GM23338 (cell line): ENCODE measurements at regions not wholly inside any gene's neighbourhood (a gene's known extent, or its start where the extent isn't known, plus 50 kb on each side); places are given as distances from the start of the nearest gene placed in this dataset.
A peak's percentile ranks its signal among the peaks of the same experiment; 100 is the strongest.

Experiments
- ATAC-seq: fragments of 200-7000 bp; cut with Tn5 transposase; 3 replicates; pipeline ENCODE4 v1.9.1; 2020
- DNase-seq: peaks from one replicate; pipeline ENCODE4 v3.0.0-alpha.2; 2015; ENCODE audit warnings: low spot score
- H2AFZ ChIP-seq: fragments of 200-600 bp; sonication (generic); 2 replicates; pipeline ENCODE4 v1.8.0; 2016; ENCODE audit warnings: antibody characterized with exemption, mild to moderate bottlenecking, moderate library complexity
- H3F3A ChIP-seq: fragments of 200-600 bp; sonication (generic); replicated peaks from 2 replicates; pipeline ENCODE4 v1.8.0; 2017; ENCODE audit warnings: antibody characterized with exemption, mixed run types, low read depth
- H3K27ac ChIP-seq: fragments of 200-600 bp; sonication (generic); 2 replicates; pipeline ENCODE4 v1.6.1; 2016; ENCODE audit warnings: low read depth
- H3K27me3 ChIP-seq: fragments of 200-600 bp; sonication (generic); 2 replicates; pipeline ENCODE4 v1.8.0; 2016; ENCODE audit warnings: mild to moderate bottlenecking, mixed run types, moderate library complexity; ENCODE audit not compliant: insufficient read depth
- H3K36me3 ChIP-seq: fragments of 200-600 bp; sonication (generic); 2 replicates; pipeline ENCODE4 v1.8.0; 2016; ENCODE audit warnings: mild to moderate bottlenecking; ENCODE audit not compliant: insufficient read depth
- H3K4me1 ChIP-seq: fragments of 200-600 bp; sonication (generic); 2 replicates; pipeline ENCODE4 v1.8.0; 2016; ENCODE audit warnings: mild to moderate bottlenecking, moderate library complexity; ENCODE audit not compliant: insufficient read depth
- H3K4me2 ChIP-seq: fragments of 200-600 bp; sonication (generic); 2 replicates; pipeline ENCODE4 v1.7.1; 2017; ENCODE audit warnings: mixed run types
- H3K4me3 ChIP-seq: fragments of 200-600 bp; sonication (generic); 2 replicates; pipeline ENCODE4 v1.6.1; 2016; ENCODE audit warnings: mixed run types
- H3K79me2 ChIP-seq: fragments of 200-600 bp; sonication (generic); replicated peaks from 2 replicates; pipeline ENCODE4 v1.8.0; 2017; ENCODE audit warnings: mild to moderate bottlenecking; ENCODE audit not compliant: insufficient read depth
- H3K9me2 ChIP-seq: fragments of 200-600 bp; sonication (generic); 2 replicates; pipeline ENCODE4 v1.8.0; 2017; ENCODE audit not compliant: insufficient read depth
- H4K20me1 ChIP-seq: fragments of 200-600 bp; sonication (generic); replicated peaks from 2 replicates; pipeline ENCODE4 v1.8.0; 2017; ENCODE audit warnings: mild to moderate bottlenecking; ENCODE audit not compliant: insufficient read depth
- H3K27ac Mint-ChIP-seq: 2 replicates; pipeline ENCODE4 v1.8.0; 2020; ENCODE audit warnings: inconsistent platforms, mild to moderate bottlenecking, moderate library complexity, mixed read lengths
- H3K27me3 Mint-ChIP-seq: 3 replicates; pipeline ENCODE4 v1.8.0; 2022; ENCODE audit warnings: low read depth, mild to moderate bottlenecking, moderate library complexity, mixed read lengths, inconsistent platforms; ENCODE audit not compliant: insufficient read depth, poor library complexity
- H3K36me3 Mint-ChIP-seq: 3 replicates; pipeline ENCODE4 v1.8.0; 2021; ENCODE audit warnings: low read depth, mild to moderate bottlenecking, inconsistent platforms, moderate library complexity, mixed read lengths
- H3K4me1 Mint-ChIP-seq: 3 replicates; pipeline ENCODE4 v1.8.0; 2020; ENCODE audit warnings: mild to moderate bottlenecking, inconsistent platforms, mixed read lengths
- H3K4me3 Mint-ChIP-seq: 3 replicates; pipeline ENCODE4 v1.8.0; 2021; ENCODE audit warnings: moderate library complexity, mild to moderate bottlenecking, inconsistent platforms, mixed read lengths
- H3K9me3 Mint-ChIP-seq: 3 replicates; pipeline ENCODE4 v1.8.0; 2020; ENCODE audit warnings: moderate library complexity, mild to moderate bottlenecking, inconsistent platforms, mixed read lengths
- CREB1 ChIP-seq: fragments of 250-450 bp; sonication (Bioruptor Pico); IDR thresholded peaks from 2 replicates; pipeline ENCODE4 v1.5.0; 2020; ENCODE audit warnings: low read depth, mild to moderate bottlenecking, moderate library complexity
- CTCF ChIP-seq, 2 experiments: fragments of 200-600 bp in 1 of 2; sonication (generic) in 1 of 2; conservative IDR thresholded peaks; 2 replicates each; pipeline versions ENCODE4 v1.5.1 to v1.6.1; 2016 to 2017; ENCODE audit warnings: antibody characterized with exemption in 2 of 2, low read depth in 2 of 2, mild to moderate bottlenecking in 2 of 2, moderate library complexity in 1 of 2
- ETS1 ChIP-seq: IDR thresholded peaks from 2 replicates; pipeline ENCODE4 v1.6.1; 2016; ENCODE audit warnings: antibody characterized with exemption
- EZH2phosphoT487 ChIP-seq: fragments of 200-600 bp; sonication (generic); IDR thresholded peaks from one replicate; pipeline ENCODE4 v1.8.1; 2018; ENCODE audit warnings: antibody characterized with exemption; ENCODE audit not compliant: unreplicated experiment
- NANOG ChIP-seq: IDR thresholded peaks from 2 replicates; pipeline ENCODE4 v1.6.1; 2016; ENCODE audit warnings: antibody characterized with exemption, borderline replicate concordance
- POLR2AphosphoS5 ChIP-seq: IDR thresholded peaks from 2 replicates; pipeline ENCODE4 v1.6.1; 2016; ENCODE audit warnings: antibody characterized with exemption, low read depth
- REST ChIP-seq: IDR thresholded peaks from one replicate; pipeline ENCODE4 v1.6.1; 2018; ENCODE audit warnings: antibody characterized with exemption; ENCODE audit not compliant: unreplicated experiment
- STAT1 ChIP-seq: IDR thresholded peaks from one replicate; pipeline ENCODE4 v1.6.1; 2016; ENCODE audit warnings: antibody characterized with exemption; ENCODE audit not compliant: unreplicated experiment

- TF ChIP-seq CTCF (conservative IDR thresholded peaks at IDR 0.05; ENCODE audit: low read depth in 2 of 2) = no peak
- TF ChIP-seq REST = no peak
- no peak for TF ChIP-seq ETS1
- TF ChIP-seq NANOG = no peak
- TF ChIP-seq POLR2AphosphoS5 = no peak
- TF ChIP-seq STAT1 = no peak
- TF ChIP-seq CREB1 (CRISPR knock-in tag) = no peak
These were observed 165.7 kb upstream of the C1orf21 start (continued) for GRCh38 chr1:184221087-184221486.

GRCh38 chr1:184222652-184223052 is 164.2 kb upstream of the C1orf21 start:
- Mint-ChIP-seq H3K27me3 (peaks cover 17% of the 10 kb centered on the region), H3K4me1 (no peaks in the 10 kb centered on the region)
- H2AFZ ChIP-seq = no peak overlapping the region

More at GRCh38 chr1:184222652-184223052, 164.2 kb upstream of the C1orf21 start:
- H4K20me1 ChIP-seq = no peaks in the 10 kb centered on the region
- no peaks in the 10 kb centered on the region for H3K4me1 ChIP-seq
- TF ChIP-seq CTCF (conservative IDR thresholded peaks at IDR 0.05; ENCODE audit: low read depth in 2 of 2) (peak; percentile 94 to 98), EZH2phosphoT487 (no peak)
- ATAC-seq (peak; percentile 60), DNase-seq (peak; percentile 75)
- H3K4me3 ChIP-seq = no peak overlapping the region
- no peaks in the 10 kb centered on the region for H3K9me2 ChIP-seq
- H3K27ac Mint-ChIP-seq = no peak overlapping the region
- no peaks in the 10 kb centered on the region for H3F3A ChIP-seq
- no peaks in the 10 kb centered on the region for H3K36me3 Mint-ChIP-seq
- peaks cover 29% of the 10 kb centered on the region for H3K27me3 ChIP-seq
- H3K27ac ChIP-seq = no peak overlapping the region
- H3K4me2 ChIP-seq = no peak overlapping the region
- H3K9me3 Mint-ChIP-seq = no peaks in the 10 kb centered on the region
- no peaks in the 10 kb centered on the region for H3K79me2 ChIP-seq
- H3K36me3 ChIP-seq = no peaks in the 10 kb centered on the region
- H3K4me3 Mint-ChIP-seq = no peak overlapping the region; the same call in 2 of the 3 replicates
